Epithelial cell of esophagus (primary cell): ENCODE measurements at regions not wholly inside any gene's neighbourhood (a gene's known extent, or its start where the extent isn't known, plus 50 kb on each side); places are given as distances from the start of the nearest gene placed in this dataset.

ENCODE experiments used
- DNase-seq: peaks from one replicate; pipeline ENCODE4 v3.0.0; 2010; ENCODE audit warnings: low read depth
- H3K4me3 ChIP-seq: 2 replicates; pipeline ENCODE4 v1.5.1; 2011; ENCODE audit warnings: mild to moderate bottlenecking, low read length, control low read depth
- TF ChIP-seq, protein P1 (sequence below): IDR thresholded peaks from 2 replicates; pipeline ENCODE4 v1.5.1; 2011; ENCODE audit warnings: low read depth, mild to moderate bottlenecking, low read length, control low read depth, inconsistent platforms; ENCODE audit not compliant: insufficient read depth; ENCODE audit errors: missing control alignments

DNA sequence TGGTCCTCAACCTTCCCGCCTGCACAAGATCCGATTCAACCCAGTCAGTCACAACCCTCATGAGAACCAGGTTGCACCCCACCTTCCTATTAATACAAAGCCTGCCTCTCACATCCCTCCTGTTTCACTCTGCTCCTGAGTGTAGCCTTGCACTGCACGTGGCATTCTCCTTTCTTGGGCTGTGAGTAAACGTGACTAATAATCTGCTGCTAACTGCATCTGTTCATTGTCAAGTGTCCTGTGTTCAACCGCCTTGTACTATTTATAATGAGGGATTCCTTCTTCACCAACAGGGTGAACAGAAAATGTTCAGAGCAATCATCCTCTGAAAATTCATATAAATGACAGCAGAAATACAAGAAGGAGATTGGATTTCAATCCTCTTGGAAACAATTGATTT, 1608.2 kb downstream of the SLITRK5 start:
- TF ChIP-seq, protein P1, sequence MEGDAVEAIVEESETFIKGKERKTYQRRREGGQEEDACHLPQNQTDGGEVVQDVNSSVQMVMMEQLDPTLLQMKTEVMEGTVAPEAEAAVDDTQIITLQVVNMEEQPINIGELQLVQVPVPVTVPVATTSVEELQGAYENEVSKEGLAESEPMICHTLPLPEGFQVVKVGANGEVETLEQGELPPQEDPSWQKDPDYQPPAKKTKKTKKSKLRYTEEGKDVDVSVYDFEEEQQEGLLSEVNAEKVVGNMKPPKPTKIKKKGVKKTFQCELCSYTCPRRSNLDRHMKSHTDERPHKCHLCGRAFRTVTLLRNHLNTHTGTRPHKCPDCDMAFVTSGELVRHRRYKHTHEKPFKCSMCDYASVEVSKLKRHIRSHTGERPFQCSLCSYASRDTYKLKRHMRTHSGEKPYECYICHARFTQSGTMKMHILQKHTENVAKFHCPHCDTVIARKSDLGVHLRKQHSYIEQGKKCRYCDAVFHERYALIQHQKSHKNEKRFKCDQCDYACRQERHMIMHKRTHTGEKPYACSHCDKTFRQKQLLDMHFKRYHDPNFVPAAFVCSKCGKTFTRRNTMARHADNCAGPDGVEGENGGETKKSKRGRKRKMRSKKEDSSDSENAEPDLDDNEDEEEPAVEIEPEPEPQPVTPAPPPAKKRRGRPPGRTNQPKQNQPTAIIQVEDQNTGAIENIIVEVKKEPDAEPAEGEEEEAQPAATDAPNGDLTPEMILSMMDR: no peak
- no peak overlapping the region for H3K4me3 ChIP-seq
- DNase-seq: no peak

DNA sequence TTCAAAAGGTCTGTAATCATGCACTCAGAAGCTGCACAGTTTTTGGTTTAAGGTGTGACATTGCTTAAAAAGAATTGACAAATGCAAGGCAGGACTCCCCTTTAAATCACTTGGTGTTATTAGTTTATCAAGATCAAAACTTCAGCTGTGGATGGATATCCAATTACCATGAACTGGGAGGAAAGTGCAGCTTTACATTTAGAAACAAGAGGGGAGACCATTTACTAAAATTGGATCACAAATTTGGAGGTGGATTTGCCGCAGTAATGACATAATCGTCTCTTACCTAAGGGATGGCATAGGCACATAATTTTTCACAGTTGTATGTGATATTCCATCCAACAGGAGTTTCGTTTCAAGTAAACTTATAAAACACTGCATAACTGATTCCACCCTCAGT, 1610.2 kb downstream of the SLITRK5 start:
- TF ChIP-seq, protein P1: no peak
- H3K4me3 ChIP-seq: no peak overlapping the region
- no peak for DNase-seq

DNA sequence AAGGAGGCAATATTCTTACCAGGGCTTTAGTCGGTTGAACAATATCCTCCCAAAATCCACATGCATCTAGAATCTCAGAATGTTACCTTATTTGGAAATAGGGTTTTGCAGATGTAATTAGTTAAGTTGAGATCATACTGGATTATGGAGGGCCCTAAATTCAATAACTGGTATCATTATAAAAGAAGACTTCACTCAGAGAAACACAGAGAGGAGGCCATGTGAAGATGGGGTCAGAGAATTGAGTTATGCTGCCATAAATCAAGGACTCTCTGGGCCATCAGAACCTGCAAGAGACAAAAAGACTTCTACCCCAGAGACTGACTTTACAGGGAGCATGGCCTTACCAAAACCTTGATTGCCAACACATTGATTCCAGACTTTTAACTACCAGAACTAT, 1611.1 kb downstream of the SLITRK5 start:
- DNase-seq: no peak
- H3K4me3 ChIP-seq: no peak overlapping the region
- TF ChIP-seq, protein P1: no peak

DNA sequence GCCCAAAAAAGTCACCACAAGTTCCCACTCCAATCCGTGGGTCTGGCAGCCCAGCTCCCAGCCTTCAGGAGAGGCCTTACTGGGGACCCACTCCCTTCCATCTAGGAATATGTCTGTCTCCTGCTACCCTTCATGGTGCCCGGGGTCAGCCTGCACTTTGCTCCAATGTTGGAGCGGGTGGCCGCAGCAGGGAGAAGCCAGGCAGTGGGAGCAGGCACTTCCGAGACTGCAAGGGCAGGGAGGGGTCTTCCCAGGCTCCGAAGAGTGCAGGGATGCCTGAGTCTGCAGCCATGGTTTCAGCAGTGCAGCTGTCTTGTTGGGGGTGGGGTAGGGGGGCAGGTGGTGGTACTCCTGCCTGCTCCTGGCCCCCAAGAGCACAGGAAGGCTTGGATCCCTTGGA, 1616.2 kb downstream of the SLITRK5 start:
- no peak for DNase-seq
- no peak overlapping the region for H3K4me3 ChIP-seq
- TF ChIP-seq, protein P1: no peak

DNA sequence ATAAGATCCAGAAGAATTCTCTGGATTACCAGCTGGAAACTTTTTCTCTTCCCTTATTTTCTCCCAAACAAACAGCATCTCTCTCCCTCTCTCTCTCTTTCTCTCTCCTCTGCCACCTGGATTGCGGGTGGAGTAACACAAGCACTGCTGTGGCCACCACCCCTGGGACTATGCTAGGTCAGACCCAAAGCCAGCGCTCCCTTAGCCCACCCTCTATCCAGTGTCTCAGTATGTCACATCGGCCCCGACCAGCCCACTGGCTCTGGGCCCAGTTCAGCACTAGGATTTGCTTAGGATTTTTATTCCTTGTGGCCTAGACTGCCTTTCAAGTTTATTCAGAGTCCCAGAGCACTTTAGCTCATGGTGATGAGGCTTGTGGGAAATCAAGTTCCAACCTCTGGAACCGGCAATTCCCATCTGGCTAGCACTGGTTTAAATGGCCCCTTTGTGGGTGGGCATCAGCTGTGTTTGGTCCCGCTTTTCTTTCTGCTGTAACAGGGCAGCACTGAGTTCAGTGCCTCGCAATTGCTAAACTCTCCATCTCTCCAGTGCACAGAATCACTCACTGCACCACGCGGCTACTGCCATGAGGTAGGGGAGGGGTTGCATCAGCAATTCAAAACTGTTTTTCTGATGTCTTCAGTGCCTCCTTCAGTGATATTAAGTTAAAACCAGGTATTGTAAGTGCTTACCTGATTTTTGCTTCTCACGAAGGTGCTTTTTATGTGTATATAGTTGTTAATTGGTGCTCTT, 1623.1 kb downstream of the SLITRK5 start:
- DNase-seq: no peak
- H3K4me3 ChIP-seq: no peak overlapping the region
- TF ChIP-seq, protein P1: no peak

DNA sequence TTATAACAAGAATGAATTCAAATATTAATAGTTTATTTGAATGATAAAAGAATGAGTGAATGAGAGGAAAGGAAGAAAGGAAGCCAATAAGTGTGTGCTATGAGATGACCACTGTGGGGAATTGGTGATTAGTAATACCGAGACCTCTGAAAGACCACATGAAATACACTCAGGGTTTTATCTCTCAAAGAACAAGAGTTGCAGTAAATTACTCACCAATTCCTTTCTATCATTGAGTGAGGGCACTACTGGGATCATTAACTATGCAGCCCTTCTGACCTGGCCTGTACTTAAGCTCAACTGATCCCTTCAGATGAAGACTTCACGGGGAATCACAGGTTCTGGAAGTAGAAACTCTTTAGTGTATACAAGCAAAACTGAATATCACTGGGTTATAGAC, 1636.1 kb downstream of the SLITRK5 start:
- no peak overlapping the region for H3K4me3 ChIP-seq
- no peak for DNase-seq
- TF ChIP-seq, protein P1: no peak
